Fibroblast of skin of back (primary cell): ENCODE measurements at regions not wholly inside any gene's neighbourhood (a gene's known extent, or its start where the extent isn't known, plus 50 kb on each side); places are given as distances from the start of the nearest gene placed in this dataset.
A peak's percentile ranks its signal among the peaks of the same experiment; 100 is the strongest.
"Not testable (repeated sequence)": the region's sequence is repeated elsewhere in the genome, so short reads cannot be mapped to it uniquely, and the experiment has no call there.

Experiments used
- DNase-seq: peaks from one replicate; pipeline ENCODE4 v3.0.0-alpha.2; 2013

- DNase-seq: no peak
Observed at GRCh38 chr5:61215996-61216395, 53.7 kb upstream of the SMIM15 start.

GRCh38 chr5:61216741-61217140 lies 54.5 kb upstream of the SMIM15 start:
- no peak for DNase-seq

- DNase-seq: no peak
Observed at GRCh38 chr5:61217214-61217613, 54.9 kb upstream of the SMIM15 start.

GRCh38 chr5:61228229-61228628 lies 66.0 kb upstream of the SMIM15 start:
- DNase-seq: no peak

GRCh38 chr5:61228691-61229280 lies 66.5 kb upstream of the SMIM15 start:
- peak; percentile 18 for DNase-seq

GRCh38 chr5:61229416-61229815 lies 67.1 kb upstream of the SMIM15 start:
- DNase-seq: no peak

GRCh38 chr5:61230492-61230891 lies 68.2 kb upstream of the SMIM15 start:
- no peak for DNase-seq

GRCh38 chr5:61231813-61232212 lies 69.5 kb upstream of the SMIM15 start:
- DNase-seq: no peak

- peak; percentile 33 for DNase-seq
Observed at GRCh38 chr5:61232490-61233050, 70.3 kb upstream of the SMIM15 start.

GRCh38 chr5:61234019-61234418 lies 71.8 kb upstream of the SMIM15 start:
- DNase-seq: no peak

- not testable (repeated sequence) for DNase-seq
Observed at GRCh38 chr5:61236715-61237114, 74.4 kb upstream of the SMIM15 start.

GRCh38 chr5:61245486-61245885 lies 83.2 kb upstream of the SMIM15 start:
- no peak for DNase-seq

GRCh38 chr5:61245936-61246335 lies 83.7 kb upstream of the SMIM15 start:
- no peak for DNase-seq

GRCh38 chr5:61246768-61247307 lies 84.6 kb upstream of the SMIM15 start:
- DNase-seq: no peak

GRCh38 chr5:61251874-61252642 lies 80.0 kb upstream of the ZSWIM6 start:
- no peak for DNase-seq

GRCh38 chr5:61252643-61252925 lies 79.5 kb upstream of the ZSWIM6 start:
- DNase-seq: no peak

- DNase-seq: no peak
Observed at GRCh38 chr5:61253547-61253946, 78.5 kb upstream of the ZSWIM6 start.

GRCh38 chr5:61254969-61255555 lies 77.0 kb upstream of the ZSWIM6 start:
- DNase-seq: no peak

- no peak for DNase-seq
Observed at GRCh38 chr5:61256474-61256873, 75.6 kb upstream of the ZSWIM6 start.

- no peak for DNase-seq
Observed at GRCh38 chr5:61257421-61257820, 74.6 kb upstream of the ZSWIM6 start.

- DNase-seq: no peak
Observed at GRCh38 chr5:61261136-61261535, 70.9 kb upstream of the ZSWIM6 start.

- no peak for DNase-seq
Observed at GRCh38 chr5:61262080-61262479, 70.0 kb upstream of the ZSWIM6 start.

- no peak for DNase-seq
Observed at GRCh38 chr5:61263072-61263471, 69.0 kb upstream of the ZSWIM6 start.
